HG03378 (cell line): ENCODE measurements at regions not wholly inside any gene's neighbourhood (a gene's known extent, or its start where the extent isn't known, plus 50 kb on each side); places are given as distances from the start of the nearest gene placed in this dataset.

Experiments used
- ATAC-seq: cut with Tn5 transposase; IDR thresholded peaks from one replicate; pipeline ENCODE4 v1.9.1; 2021; ENCODE audit warnings: mild to moderate bottlenecking, moderate library complexity; ENCODE audit not compliant: unreplicated experiment

DNA sequence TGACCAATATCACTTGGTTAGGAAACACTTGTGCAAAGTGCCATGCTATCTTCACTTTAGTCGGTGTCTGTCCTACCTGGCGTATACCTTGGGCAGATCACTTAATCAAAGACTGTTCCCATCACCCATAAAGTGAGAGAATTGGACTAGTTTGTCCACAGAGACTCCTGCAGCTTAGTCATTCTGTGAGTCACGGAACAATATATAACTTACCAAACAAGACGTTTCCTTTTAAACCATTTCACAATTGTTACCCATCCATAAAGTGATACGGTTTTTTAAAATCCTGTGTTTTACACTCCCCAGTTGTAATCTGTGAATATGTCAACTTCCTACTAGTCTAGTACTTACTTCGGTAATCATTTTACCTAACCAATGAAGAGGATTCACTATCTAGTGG, 499.3 kb upstream of the SMIM21 start:
- no peak for ATAC-seq

DNA sequence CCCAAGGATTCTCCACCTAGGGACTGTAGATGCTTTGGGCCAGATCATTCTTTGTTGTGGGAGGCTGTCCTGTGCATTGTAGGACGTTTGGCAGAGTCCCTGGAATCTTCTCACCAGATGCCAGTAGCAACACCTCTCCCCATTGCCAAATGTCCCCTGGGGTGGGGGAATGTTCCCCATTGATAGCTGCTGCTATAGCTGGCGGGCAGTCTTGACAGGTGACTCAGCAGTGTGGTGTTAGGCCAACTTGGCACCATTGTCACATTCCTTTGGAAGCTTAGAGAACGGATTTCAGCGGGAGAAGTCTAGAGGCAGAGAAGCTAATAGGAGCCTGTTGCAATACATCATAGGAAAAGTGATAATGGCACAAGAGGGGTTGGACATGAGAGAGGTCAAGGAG, 495.7 kb upstream of the SMIM21 start:
- no peak for ATAC-seq

DNA sequence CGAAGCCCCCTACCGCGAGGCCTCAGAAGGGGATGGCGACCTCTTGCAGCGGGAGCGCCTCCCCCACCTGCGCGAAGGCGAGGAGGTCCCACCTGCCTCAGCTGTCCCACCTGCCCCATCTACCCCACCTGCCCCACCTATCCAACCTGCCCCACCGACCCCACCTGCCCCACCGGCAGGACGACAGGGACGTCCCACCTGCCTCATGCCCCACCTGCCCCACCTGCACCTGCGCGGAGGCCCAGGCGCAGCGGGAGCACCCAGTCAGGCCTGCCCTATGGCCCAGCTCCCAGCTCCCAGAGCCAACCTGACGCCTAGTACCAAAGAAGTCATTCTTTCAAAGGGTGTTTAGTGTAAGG, 489.1 kb upstream of the SMIM21 start:
- no peak for ATAC-seq

DNA sequence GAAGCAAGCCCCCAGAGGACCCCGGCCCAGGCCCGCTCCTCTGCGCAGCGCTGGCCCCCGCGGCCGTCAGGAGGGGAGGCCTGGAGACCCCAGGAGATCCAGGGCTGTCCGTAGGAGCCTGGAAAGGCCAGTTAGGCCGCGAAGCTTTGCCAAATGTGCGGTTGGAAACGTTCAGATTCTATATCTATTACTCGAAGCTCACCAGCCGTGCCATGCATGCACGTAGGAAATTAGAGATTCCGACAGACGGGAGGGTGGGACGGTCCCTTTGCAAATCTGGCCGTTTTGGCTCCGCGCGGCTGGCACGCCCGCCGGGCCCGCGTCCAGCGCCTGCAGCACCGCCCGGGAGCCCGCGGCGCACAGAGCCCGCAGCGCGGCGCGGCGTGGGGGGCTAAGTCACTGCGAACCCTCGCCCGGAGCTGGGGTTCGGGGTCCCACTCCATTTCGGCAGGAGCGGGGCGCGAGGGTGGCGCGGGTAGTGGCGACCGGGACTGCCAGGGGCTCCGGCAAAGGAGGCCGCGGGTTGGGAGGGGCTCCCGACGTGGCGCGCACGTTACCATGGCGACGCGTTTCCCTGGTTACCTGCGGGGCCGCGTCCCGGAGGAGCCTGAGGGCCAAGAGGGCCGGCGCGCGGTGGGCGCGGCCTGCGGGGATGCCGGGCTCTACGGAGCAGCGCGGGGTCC, 488.6 kb upstream of the SMIM21 start:
- ATAC-seq = no peak

DNA sequence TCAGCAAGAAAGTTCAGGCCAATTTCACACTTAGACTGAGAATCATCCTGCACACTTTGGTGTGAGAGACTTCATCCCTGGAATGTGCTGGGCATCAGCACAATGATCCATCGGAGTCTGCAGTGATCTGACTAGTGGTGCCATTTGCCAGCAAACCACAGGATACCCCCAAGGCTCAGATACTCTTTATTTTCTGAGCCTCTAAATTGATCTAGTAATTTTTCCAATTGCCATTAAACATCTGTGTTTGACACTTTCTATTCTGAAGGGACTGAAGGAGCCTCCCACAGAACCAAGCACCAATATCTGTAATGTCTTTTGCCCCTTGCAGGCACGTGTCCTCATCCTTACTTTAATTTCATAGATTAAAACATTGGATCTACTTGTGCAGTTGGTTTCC, 485.3 kb upstream of the SMIM21 start:
- ATAC-seq = no peak

DNA sequence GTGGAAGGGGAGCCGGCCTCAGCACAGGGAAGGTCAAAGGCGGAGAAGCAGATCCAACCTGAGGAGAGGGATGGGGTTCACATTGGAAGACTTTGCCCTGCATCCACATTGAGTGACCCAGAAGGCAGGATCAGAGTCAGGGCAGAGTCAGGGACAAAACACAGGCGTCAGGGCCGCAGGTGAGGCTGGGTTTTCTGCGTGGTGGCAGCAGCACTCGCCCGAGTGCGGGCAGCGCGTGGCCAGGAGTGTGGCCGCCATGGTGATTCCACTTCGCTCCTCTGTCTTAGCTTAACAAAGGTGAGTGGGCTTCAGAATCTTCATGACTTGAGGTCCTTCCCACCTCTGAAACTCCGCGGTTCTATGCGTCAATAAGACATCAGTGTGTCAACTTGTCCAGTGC, 476.9 kb upstream of the SMIM21 start:
- no peak for ATAC-seq

DNA sequence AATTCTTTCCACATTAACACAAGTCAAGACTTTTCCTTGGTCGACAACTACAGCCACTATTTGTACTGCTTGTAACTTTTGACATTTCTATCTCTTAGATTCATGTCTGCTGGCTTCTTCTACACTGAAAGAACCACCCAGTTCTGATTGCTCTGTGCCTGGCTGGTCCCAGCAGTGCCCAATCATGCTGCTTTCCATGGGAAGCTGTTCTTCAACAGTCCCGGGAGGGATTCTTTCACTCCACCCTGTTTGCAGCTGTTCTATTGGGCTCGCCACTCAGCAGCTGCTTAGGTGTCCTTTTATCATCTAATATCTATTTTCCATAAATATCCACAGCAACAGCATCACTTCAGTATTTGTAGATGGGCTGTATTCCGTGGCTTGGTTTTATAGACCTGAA, 471.1 kb upstream of the SMIM21 start:
- no peak for ATAC-seq

DNA sequence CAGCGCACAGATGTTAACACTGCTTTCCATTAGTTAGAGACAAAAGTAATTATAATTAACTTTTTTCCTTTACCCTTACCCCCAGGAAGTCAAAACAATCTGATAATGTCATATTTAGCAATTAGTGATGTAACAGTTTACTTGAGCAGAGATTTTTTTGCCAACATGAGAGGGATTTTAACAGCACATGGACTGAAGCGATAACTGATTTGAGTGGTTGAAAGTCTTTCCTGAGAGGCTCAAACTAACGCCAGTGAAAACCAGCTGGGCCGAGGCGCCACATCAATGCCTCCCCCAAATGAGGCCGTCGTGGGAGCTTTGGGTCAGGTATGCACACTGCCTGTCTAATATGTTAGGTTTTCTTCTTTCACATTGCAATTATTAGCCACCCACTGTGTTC, 469.9 kb upstream of the SMIM21 start:
- ATAC-seq = no peak

DNA sequence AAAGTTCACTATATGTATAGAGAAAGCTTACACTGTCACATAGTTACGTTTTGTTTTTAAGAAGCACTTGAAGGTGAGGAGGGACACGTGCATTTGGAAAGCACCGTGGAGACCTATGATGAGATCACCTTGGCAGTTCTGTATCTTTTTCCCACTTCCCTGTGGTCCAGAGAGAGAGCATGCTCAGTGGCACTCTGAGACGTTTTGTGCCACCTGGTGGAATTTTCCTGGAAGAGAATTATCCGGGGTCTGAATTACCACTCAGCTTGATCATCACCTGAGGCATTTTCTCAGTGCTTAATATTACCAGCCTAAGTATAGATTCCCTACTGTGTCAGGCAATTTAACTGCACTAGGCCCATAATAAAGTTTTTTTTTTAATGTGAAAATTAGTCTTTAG, 469.4 kb upstream of the SMIM21 start:
- no peak for ATAC-seq

DNA sequence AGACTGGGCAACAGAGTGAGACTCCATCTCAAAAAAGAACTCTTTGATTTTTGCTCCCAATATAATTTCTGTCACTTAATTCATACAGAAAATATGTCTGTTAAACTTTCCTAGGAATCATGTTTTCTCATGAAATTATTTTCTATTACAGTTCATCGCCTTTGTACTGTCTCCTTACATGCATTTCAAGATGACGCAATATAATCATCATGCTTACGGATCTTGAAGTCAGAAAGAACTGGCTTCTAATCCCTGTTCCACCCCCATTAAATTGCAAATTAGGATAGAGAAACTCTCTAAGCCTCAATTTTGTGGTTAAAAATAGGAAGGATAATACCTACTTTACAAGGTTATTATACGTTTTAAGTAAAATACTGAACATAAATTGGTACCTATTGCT, 467.6 kb upstream of the SMIM21 start:
- ATAC-seq = no peak

DNA sequence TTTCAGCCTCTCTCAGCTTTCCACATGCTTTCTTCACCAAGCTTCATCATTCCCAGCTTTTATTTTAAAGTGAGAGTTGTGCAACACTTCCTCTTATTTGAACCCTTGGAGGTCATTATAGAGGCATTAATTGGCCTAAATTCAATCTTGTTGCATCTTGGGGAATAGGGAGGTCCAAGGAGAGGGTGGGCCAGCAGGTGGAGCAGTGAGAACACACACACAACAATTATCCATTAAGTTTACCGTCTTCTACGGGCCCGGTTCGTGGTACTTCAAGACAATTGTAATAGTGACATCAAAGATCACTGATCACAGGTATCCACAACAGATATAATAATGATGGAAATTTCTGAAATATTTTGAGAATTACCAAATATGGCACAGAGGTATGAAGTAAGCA, 457.2 kb upstream of the SMIM21 start:
- ATAC-seq = no peak

DNA sequence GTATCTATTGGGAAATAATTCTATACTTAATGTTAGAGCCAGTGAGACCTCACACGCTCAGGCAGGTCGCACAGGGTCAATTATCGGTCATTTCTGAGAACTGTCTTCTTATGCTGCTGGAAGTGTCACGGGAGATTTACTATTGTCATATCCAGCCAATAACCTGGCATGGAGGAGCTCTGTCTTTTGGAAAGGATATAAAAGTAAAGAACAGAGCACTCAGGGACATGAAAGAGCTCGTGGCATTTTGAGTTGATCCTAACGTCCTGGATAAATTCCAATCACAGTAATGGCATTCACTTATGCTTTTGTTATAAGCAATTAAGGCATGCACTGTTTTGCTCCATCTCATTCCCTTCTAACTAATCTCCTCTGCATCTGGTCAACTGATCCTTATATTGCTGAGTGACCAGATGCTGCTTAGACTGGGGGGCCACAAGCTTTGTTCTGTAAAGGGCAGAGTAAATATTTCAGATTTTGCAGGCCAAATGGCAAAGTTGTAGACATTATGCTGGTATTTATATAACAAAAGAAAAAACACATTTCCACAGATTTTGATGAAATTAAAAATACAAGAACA, 453.5 kb upstream of the SMIM21 start:
- ATAC-seq = no peak

DNA sequence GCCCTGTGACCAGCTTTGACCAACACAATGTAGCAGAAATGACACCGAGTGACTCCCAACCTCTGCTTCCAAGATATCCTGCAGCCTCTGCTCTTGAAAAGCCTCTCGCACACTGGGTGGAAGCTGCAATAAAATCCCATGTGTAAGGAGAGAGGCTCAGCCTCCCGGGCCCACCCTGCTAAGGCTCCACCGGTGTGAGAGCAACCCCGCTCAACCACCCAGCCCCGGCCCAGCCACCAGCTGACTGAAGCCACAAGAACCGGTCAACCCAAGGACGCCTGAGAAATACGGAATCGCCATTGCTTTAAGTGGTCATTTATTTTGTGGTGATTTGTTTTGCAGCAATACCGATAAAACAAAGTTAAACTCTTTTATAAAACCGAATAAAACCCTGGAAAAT, 452.8 kb upstream of the SMIM21 start:
- no peak for ATAC-seq

DNA sequence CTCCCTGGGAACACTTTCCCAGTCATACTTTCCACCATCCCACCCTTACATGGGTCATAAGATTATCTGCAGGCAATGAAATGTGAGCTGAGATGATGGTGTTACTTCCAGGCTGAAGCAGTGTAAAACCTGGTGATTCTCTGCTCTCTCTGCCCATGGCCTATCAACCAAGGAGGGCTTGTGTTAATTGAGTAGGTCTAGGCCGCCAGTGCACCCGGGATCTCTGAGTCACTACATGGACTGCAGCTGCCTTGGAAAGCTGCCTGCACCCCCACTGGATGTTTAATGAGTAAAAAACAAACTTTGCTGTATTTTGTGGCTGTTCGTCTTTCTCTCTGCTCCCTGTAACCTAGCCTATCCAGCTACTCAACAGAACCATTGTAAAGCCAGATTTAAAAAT, 451.7 kb upstream of the SMIM21 start:
- no peak for ATAC-seq

DNA sequence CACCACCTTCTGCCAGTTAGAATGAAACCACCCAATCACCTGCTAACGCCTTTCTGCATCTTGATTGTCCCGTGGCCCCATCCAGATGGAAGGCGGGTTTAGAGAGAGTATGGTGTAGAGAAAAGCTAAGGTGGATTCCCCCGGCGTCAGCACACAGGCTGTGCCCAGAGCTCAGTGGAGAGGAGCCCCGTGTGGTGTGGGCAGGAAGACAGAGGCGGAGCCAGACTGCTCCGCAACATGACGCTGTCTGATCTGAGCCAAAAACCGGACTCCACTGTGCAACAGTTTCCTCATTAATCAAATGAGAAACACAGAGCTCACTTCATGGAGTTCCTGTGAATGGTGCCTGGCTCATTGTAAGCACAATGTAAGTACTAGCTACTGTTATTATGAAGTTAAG, 448.1 kb upstream of the SMIM21 start:
- ATAC-seq = no peak

DNA sequence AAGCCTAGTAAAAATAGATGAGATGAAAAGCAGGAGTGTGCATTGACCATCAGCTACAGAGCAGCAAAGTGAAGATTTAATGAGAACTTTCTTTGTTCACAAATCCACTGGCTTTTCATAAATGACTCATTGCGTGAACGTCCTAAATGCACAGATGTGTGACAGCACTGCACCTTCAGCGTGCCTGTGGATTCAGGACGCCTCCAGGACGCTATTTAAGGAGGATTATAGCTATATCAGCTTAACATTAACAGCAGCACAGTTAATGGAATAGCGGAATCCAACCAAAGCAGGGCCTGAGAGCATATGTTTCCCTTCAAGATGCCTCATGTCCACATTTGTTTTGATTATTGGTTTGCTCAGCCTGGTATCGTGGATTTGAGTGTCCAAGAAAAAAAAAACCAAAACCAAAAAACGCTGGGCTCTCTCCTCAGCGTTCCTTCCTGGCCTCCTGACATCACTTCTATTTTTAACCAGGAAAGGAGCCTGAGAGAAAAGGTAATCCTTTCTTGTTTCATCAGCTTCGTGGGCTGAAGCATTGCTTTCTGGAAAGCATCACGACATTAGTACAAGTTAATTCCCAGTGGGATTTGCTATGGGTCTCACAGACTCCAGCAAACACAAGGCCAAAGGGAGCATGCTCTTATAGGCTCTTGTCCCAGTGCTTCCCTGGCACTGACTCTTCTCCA, 447.0 kb upstream of the SMIM21 start:
- ATAC-seq = no peak

DNA sequence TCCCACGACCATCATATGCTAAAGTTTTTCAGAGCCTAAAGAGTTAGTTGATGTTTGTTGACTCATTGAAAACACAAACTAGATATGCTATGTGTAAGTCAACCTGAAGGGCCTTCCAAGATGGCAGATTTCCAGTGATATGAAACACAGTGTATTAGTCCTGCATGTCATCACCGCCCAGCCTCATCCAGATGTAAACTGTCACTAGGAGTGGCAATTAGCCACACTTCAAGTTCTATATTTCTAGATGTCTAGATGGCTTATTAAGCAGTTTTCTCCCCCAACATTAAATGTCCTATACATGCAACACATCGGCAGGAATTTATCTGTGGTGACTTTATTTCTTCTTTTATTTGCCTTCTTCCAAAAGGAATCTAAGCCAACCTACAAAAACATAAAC, 444.1 kb upstream of the SMIM21 start:
- no peak for ATAC-seq

DNA sequence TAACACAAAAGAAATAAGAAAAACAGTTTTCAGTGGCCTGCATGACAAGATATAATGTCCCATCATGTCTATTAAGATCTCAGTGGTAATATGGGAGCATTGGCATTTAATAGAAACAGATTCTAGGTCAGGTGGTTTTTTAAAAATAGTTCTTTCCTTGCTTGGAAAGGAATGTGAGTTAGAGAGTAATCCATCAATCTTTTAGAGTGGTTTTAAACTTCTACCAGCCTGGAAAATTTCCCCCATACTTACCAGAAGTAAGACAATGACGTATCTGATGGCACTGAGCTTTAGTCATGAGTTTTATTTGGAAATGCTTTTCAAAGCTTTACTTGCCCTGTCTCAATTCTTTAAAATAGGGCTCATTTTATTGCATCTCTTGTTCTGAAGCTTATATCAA, 441.7 kb upstream of the SMIM21 start:
- no peak for ATAC-seq

DNA sequence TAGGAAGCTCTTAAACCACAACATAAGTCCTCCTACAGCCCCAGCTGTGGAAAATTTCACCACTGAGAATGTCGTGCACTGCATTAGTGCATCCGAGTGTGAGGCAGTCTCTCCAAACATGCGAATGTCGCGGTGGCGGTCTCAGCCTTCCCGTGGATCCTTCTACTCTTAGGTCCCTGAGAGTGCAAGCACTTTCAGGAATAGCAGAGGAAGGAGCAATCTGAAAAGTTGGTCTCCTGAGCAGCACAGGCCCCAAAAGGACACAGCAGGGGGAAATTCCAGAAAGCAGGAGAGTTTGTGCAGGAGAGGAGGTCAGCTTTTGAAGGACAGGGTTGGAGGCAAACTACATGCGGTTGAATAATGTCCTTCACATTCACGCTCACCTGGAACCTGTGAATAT, 440.5 kb upstream of the SMIM21 start:
- no peak for ATAC-seq

DNA sequence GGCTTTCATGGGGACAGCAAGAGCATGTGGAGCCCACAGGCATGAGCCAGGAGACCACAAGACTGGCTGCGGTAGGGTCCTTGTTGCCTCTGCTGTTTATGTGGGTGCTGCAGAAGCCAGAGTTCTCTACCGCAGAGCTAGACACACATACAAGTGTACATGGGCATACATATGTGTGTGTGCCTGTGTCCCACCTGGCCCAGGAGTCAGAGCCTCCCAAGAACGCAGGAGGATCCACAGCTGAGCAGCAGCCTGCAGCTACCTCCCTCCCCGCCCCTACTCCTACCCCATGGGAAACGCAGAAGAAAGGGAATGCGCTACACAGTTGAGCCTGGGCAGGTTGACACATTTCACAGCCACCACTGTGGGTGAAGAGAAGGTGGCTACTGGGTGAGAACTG, 438.1 kb upstream of the SMIM21 start:
- ATAC-seq = no peak

DNA sequence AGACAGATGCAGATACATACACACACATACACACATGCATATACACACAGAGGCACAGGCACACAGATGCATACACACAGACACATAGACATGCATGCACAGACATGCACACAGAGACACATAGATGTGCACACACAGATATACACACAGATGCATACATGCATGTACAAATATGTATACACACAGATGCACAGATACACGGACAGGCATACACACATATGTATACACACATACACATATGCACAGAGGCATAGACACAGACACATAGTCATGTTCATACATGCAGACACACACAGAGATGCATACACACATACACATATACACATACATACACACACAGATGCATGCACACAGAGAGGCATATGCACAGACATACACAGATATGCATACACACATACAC, 437.3 kb upstream of the SMIM21 start:
- ATAC-seq = no peak

DNA sequence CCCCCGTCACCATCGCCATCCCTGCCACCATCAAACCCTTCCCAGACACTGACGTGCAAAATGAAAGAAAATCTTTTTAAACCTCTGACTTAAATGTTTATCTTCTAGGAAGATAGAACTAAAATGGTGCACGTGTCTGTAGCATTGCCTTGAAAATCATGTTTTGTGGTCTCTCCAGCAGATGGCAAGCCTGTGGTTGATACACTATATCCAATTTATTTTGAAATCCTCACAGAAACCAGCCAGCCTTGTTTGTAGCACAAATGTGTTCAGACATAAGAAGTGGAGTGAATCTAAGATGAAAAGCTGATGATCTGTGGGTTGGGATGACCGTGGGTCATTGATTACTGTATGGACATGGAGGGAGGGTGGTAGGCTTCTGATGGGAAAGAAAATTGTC, 436.2 kb upstream of the SMIM21 start:
- ATAC-seq = no peak

DNA sequence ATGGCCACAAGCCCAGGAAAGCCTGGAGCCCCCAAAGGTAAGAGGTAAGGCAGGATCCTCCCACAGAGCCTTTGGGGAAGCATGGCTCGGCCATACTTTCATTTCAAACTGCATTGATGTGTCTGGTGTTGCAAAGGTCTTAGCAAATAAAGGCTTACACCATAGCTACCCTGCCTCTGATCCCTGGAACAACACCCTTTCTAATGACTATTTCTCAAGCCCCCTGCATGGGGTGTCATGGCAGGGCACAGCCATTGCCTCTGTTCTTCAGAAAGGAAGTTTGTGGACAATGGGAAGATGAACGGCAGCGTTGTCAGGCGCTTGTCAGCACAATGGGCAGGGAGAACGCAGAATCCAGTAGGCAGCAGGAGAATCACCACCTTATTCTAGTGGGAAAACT, 435.0 kb upstream of the SMIM21 start:
- ATAC-seq = no peak
